HEK293 (cell line): ENCODE measurements at regions not wholly inside any gene's neighbourhood (a gene's known extent, or its start where the extent isn't known, plus 50 kb on each side); places are given as distances from the start of the nearest gene placed in this dataset.

Experiments used
- CTCF ChIA-PET: fragments of 350-600 bp; formaldehyde crosslinking; extraction: SDS; loops from one replicate; lab custom pipeline; 2021; ENCODE audit warnings: antibody characterized with exemption; lab: Yijun Ruan, JAX
- POLR2A ChIA-PET: fragments of 300-600 bp; formaldehyde crosslinking; extraction: SDS; loops from one replicate; lab custom pipeline; 2020; ENCODE audit warnings: antibody characterized with exemption, inconsistent platforms; lab: Yijun Ruan, JAX
- H3K27ac ChIP-seq: fragments of 200-500 bp; sonication (Bioruptor generic); 2 replicates; pipeline ENCODE4 v1.5.1; 2014; ENCODE audit warnings: low read depth, low read length, control low read depth, inconsistent platforms; ENCODE audit errors: extremely low read depth
- H3K36me3 ChIP-seq, 2 experiments: fragments of 200-500 bp in 1 of 2; sonication (Bioruptor generic) in 1 of 2; 1 replicate in 1 of 2; 2 replicates in 1 of 2; pipeline ENCODE4 v1.5.1; 2014 to 2017; ENCODE audit warnings: inconsistent platforms in 2 of 2, low read length in 2 of 2; ENCODE audit not compliant: control insufficient read depth in 2 of 2, insufficient read depth in 1 of 2
- H3K4me1 ChIP-seq: fragments of 200-500 bp; sonication (Bioruptor generic); 2 replicates; pipeline ENCODE4 v1.5.1; 2014; ENCODE audit warnings: mild to moderate bottlenecking, low read length, inconsistent platforms; ENCODE audit not compliant: control insufficient read depth, insufficient read depth
- H3K4me3 ChIP-seq: 2 replicates; pipeline ENCODE4 v1.5.1; 2011; ENCODE audit warnings: low read depth, mild to moderate bottlenecking, control low read depth, low read length, moderate library complexity
- H3K9me3 ChIP-seq: fragments of 200-500 bp; sonication (Bioruptor generic); 2 replicates; pipeline ENCODE4 v1.5.1; 2014; ENCODE audit warnings: low read depth, low read length, inconsistent platforms; ENCODE audit not compliant: control insufficient read depth, insufficient read depth
- KLF7 ChIP-seq: fragments of 450-650 bp; formaldehyde crosslinking; IDR thresholded peaks from 2 replicates; pipeline ENCODE4 v1.5.1; 2016; ENCODE audit warnings: missing biosample characterization, missing genetic modification characterization, borderline replicate concordance
- KLF9 ChIP-seq: fragments of 450-650 bp; formaldehyde crosslinking; IDR thresholded peaks from 2 replicates; pipeline ENCODE4 v1.5.1; 2016; ENCODE audit warnings: missing biosample characterization, missing genetic modification characterization, low read depth
- ZBTB20 ChIP-seq: fragments of 450-650 bp; formaldehyde crosslinking; IDR thresholded peaks from 2 replicates; pipeline ENCODE4 v1.5.1; 2016; ENCODE audit warnings: missing biosample characterization, missing genetic modification characterization
- ZFP69B ChIP-seq: fragments of 450-650 bp; formaldehyde crosslinking; IDR thresholded peaks from 2 replicates; pipeline ENCODE4 v1.5.1; 2016; ENCODE audit warnings: missing biosample characterization, missing genetic modification characterization
- ZNF175 ChIP-seq: fragments of 450-650 bp; formaldehyde crosslinking; IDR thresholded peaks from 2 replicates; pipeline ENCODE4 v1.5.1; 2016; ENCODE audit warnings: missing biosample characterization, missing genetic modification characterization
- ZNF184 ChIP-seq: fragments of 450-650 bp; IDR thresholded peaks from 2 replicates; pipeline ENCODE4 v1.5.1; 2018; ENCODE audit warnings: missing biosample characterization, mild to moderate bottlenecking, missing genetic modification characterization
- ZNF510 ChIP-seq: fragments of 450-650 bp; formaldehyde crosslinking; IDR thresholded peaks from 2 replicates; pipeline ENCODE4 v1.5.1; 2018; ENCODE audit warnings: mild to moderate bottlenecking, missing genetic modification characterization, missing biosample characterization; ENCODE audit not compliant: insufficient replicate concordance
- ZNF610 ChIP-seq: fragments of 450-650 bp; formaldehyde crosslinking; IDR thresholded peaks from 2 replicates; pipeline ENCODE4 v1.5.1; 2016; ENCODE audit warnings: missing biosample characterization, missing genetic modification characterization, borderline replicate concordance
- ZNF776 ChIP-seq: fragments of 450-650 bp; formaldehyde crosslinking; IDR thresholded peaks from 2 replicates; pipeline ENCODE4 v1.5.0; 2017; ENCODE audit warnings: missing biosample characterization, missing genetic modification characterization, borderline replicate concordance
- ZNF792 ChIP-seq: fragments of 450-650 bp; formaldehyde crosslinking; IDR thresholded peaks from 2 replicates; pipeline ENCODE4 v1.5.1; 2016; ENCODE audit warnings: missing biosample characterization, missing genetic modification characterization
- TF ChIP-seq, protein P1 (sequence below): fragments of 450-650 bp; formaldehyde crosslinking; IDR thresholded peaks from 2 replicates; pipeline ENCODE4 v1.5.1; 2016; ENCODE audit warnings: missing biosample characterization, missing genetic modification characterization, borderline replicate concordance
- TF ChIP-seq, protein P2 (sequence below): fragments of 450-650 bp; formaldehyde crosslinking; IDR thresholded peaks from 2 replicates; pipeline ENCODE4 v1.5.1; 2016; ENCODE audit warnings: missing biosample characterization, missing genetic modification characterization
- TF ChIP-seq, protein P3 (sequence below): fragments of 450-650 bp; formaldehyde crosslinking; IDR thresholded peaks from 2 replicates; pipeline ENCODE4; 2016; ENCODE audit warnings: missing biosample characterization, missing genetic modification characterization
- TF ChIP-seq, protein P4 (sequence below): sonication (generic); formaldehyde crosslinking; IDR thresholded peaks from 2 replicates; pipeline ENCODE4 v1.8.1; 2022; ENCODE audit warnings: mild to moderate bottlenecking, moderate library complexity, missing genetic modification reagents
- TF ChIP-seq, protein P5 (sequence below): fragments of 450-650 bp; formaldehyde crosslinking; IDR thresholded peaks from 2 replicates; pipeline ENCODE4 v1.5.1; 2016; ENCODE audit warnings: missing biosample characterization, missing genetic modification characterization

DNA sequence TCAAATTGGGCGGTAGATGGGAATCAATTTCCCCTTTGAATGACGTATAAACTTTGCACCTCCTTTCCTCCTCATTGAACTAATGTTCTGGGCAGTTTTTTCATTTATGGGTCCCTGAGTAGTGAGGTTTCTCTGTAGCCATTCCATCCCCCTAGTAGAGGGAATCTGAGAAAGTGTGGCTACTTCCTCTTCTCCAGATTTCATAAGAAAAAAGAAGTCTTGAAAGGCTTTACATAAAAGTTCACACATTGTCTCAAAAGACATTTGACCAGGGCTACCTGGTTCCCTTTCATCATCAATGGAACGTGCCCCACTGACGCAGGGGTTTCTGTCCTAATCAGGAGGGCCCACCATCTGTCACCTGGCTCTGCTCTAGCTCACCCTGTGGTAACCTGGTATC, 57.3 kb downstream of the CTSL start:
- Histone ChIP-seq H3K36me3 (no peaks in the 10 kb centered on the region), H3K9me3 (no peaks in the 10 kb centered on the region), H3K27ac (no peak overlapping the region), H3K4me3 (no peak overlapping the region), H3K4me1 (no peaks in the 10 kb centered on the region)
- TF ChIP-seq ZFP69B: no peak
- TF ChIP-seq ZNF776 (tag by site-specific recombination): no peak
- no peak for TF ChIP-seq ZBTB20 (tag by site-specific recombination)
- TF ChIP-seq KLF7: no peak
- TF ChIP-seq, protein P1, sequence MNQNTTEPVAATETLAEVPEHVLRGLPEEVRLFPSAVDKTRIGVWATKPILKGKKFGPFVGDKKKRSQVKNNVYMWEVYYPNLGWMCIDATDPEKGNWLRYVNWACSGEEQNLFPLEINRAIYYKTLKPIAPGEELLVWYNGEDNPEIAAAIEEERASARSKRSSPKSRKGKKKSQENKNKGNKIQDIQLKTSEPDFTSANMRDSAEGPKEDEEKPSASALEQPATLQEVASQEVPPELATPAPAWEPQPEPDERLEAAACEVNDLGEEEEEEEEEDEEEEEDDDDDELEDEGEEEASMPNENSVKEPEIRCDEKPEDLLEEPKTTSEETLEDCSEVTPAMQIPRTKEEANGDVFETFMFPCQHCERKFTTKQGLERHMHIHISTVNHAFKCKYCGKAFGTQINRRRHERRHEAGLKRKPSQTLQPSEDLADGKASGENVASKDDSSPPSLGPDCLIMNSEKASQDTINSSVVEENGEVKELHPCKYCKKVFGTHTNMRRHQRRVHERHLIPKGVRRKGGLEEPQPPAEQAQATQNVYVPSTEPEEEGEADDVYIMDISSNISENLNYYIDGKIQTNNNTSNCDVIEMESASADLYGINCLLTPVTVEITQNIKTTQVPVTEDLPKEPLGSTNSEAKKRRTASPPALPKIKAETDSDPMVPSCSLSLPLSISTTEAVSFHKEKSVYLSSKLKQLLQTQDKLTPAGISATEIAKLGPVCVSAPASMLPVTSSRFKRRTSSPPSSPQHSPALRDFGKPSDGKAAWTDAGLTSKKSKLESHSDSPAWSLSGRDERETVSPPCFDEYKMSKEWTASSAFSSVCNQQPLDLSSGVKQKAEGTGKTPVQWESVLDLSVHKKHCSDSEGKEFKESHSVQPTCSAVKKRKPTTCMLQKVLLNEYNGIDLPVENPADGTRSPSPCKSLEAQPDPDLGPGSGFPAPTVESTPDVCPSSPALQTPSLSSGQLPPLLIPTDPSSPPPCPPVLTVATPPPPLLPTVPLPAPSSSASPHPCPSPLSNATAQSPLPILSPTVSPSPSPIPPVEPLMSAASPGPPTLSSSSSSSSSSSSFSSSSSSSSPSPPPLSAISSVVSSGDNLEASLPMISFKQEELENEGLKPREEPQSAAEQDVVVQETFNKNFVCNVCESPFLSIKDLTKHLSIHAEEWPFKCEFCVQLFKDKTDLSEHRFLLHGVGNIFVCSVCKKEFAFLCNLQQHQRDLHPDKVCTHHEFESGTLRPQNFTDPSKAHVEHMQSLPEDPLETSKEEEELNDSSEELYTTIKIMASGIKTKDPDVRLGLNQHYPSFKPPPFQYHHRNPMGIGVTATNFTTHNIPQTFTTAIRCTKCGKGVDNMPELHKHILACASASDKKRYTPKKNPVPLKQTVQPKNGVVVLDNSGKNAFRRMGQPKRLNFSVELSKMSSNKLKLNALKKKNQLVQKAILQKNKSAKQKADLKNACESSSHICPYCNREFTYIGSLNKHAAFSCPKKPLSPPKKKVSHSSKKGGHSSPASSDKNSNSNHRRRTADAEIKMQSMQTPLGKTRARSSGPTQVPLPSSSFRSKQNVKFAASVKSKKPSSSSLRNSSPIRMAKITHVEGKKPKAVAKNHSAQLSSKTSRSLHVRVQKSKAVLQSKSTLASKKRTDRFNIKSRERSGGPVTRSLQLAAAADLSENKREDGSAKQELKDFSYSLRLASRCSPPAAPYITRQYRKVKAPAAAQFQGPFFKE (tag by site-specific recombination): no peak
- TF ChIP-seq, protein P2, sequence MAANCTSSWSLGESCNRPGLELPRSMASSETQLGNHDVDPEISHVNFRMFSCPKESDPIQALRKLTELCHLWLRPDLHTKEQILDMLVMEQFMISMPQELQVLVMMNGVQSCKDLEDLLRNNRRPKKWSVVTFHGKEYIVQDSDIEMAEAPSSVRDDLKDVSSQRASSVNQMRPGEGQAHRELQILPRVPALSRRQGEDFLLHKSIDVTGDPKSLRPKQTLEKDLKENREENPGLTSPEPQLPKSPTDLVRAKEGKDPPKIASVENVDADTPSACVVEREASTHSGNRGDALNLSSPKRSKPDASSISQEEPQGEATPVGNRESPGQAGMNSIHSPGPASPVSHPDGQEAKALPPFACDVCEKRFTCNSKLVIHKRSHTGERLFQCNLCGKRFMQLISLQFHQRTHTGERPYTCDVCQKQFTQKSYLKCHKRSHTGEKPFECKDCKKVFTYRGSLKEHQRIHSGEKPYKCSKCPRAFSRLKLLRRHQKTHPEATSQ (tag by site-specific recombination): no peak
- no peak for TF ChIP-seq ZNF610 (tag by site-specific recombination)
- TF ChIP-seq KLF9: no peak
- TF ChIP-seq, protein P3, sequence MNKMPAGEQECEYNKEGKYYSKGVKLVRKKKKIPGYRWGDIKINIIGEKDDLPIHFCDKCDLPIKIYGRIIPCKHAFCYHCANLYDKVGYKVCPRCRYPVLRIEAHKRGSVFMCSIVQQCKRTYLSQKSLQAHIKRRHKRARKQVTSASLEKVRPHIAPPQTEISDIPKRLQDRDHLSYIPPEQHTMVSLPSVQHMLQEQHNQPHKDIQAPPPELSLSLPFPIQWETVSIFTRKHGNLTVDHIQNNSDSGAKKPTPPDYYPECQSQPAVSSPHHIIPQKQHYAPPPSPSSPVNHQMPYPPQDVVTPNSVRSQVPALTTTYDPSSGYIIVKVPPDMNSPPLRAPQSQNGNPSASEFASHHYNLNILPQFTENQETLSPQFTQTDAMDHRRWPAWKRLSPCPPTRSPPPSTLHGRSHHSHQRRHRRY (tag by site-specific recombination): no peak
- no peak for TF ChIP-seq ZNF184
- TF ChIP-seq ZNF510 (tag by site-specific recombination): no peak
- no peak for TF ChIP-seq ZNF792 (tag by site-specific recombination)
- TF ChIP-seq, protein P4, sequence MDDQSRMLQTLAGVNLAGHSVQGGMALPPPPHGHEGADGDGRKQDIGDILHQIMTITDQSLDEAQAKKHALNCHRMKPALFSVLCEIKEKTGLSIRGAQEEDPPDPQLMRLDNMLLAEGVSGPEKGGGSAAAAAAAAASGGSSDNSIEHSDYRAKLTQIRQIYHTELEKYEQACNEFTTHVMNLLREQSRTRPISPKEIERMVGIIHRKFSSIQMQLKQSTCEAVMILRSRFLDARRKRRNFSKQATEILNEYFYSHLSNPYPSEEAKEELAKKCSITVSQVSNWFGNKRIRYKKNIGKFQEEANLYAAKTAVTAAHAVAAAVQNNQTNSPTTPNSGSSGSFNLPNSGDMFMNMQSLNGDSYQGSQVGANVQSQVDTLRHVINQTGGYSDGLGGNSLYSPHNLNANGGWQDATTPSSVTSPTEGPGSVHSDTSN: no peak
- TF ChIP-seq, protein P5, sequence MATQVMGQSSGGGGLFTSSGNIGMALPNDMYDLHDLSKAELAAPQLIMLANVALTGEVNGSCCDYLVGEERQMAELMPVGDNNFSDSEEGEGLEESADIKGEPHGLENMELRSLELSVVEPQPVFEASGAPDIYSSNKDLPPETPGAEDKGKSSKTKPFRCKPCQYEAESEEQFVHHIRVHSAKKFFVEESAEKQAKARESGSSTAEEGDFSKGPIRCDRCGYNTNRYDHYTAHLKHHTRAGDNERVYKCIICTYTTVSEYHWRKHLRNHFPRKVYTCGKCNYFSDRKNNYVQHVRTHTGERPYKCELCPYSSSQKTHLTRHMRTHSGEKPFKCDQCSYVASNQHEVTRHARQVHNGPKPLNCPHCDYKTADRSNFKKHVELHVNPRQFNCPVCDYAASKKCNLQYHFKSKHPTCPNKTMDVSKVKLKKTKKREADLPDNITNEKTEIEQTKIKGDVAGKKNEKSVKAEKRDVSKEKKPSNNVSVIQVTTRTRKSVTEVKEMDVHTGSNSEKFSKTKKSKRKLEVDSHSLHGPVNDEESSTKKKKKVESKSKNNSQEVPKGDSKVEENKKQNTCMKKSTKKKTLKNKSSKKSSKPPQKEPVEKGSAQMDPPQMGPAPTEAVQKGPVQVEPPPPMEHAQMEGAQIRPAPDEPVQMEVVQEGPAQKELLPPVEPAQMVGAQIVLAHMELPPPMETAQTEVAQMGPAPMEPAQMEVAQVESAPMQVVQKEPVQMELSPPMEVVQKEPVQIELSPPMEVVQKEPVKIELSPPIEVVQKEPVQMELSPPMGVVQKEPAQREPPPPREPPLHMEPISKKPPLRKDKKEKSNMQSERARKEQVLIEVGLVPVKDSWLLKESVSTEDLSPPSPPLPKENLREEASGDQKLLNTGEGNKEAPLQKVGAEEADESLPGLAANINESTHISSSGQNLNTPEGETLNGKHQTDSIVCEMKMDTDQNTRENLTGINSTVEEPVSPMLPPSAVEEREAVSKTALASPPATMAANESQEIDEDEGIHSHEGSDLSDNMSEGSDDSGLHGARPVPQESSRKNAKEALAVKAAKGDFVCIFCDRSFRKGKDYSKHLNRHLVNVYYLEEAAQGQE: no peak
- no peak for TF ChIP-seq ZNF175 (tag by site-specific recombination)
- ChIA-PET CTCF (no interaction called here), POLR2A (no interaction called here)
